HG03432 (cell line): ENCODE measurements at regions not wholly inside any gene's neighbourhood (a gene's known extent, or its start where the extent isn't known, plus 50 kb on each side); places are given as distances from the start of the nearest gene placed in this dataset.
"Not testable (repeated sequence)": the region's sequence is repeated elsewhere in the genome, so short reads cannot be mapped to it uniquely, and the experiment has no call there.

Experiments
- ATAC-seq: cut with Tn5 transposase; IDR thresholded peaks from one replicate; pipeline ENCODE4 v1.9.1; 2021; ENCODE audit warnings: mild to moderate bottlenecking, moderate library complexity; ENCODE audit not compliant: unreplicated experiment

GRCh38 chrX:115966920-115967319, 203.6 kb upstream of the AGTR2 start:
- ATAC-seq: no peak

GRCh38 chrX:115968436-115969252, 201.9 kb upstream of the AGTR2 start:
- peak; percentile 88 for ATAC-seq

- no peak for ATAC-seq
Observed at GRCh38 chrX:115970718-115971117, 199.8 kb upstream of the AGTR2 start.

- ATAC-seq: no peak
Observed at GRCh38 chrX:115972717-115973116, 197.8 kb upstream of the AGTR2 start.

GRCh38 chrX:115978068-115978467, 192.5 kb upstream of the AGTR2 start:
- no peak for ATAC-seq

- not testable (repeated sequence) for ATAC-seq
Observed at GRCh38 chrX:115983148-115983547, 187.4 kb upstream of the AGTR2 start.

GRCh38 chrX:115987464-115987863, 183.1 kb upstream of the AGTR2 start:
- ATAC-seq: not testable (repeated sequence)

- peak; percentile 69 for ATAC-seq
Observed at GRCh38 chrX:115988825-115989224, 181.7 kb upstream of the AGTR2 start.

GRCh38 chrX:115989686-115990085, 180.9 kb upstream of the AGTR2 start:
- no peak for ATAC-seq

- ATAC-seq: peak; percentile 1
Observed at GRCh38 chrX:116009346-116009745, 161.2 kb upstream of the AGTR2 start.

- peak; percentile 83 for ATAC-seq
Observed at GRCh38 chrX:116009861-116010710, 160.5 kb upstream of the AGTR2 start.

GRCh38 chrX:116010939-116011338, 159.6 kb upstream of the AGTR2 start:
- ATAC-seq: no peak

- ATAC-seq: no peak
Observed at GRCh38 chrX:116031331-116031730, 139.2 kb upstream of the AGTR2 start.
